NCI-H524 treated with DMSO at 0.1 percent for 48 hours (cell line): ENCODE measurements at regions not wholly inside any gene's neighbourhood (a gene's known extent, or its start where the extent isn't known, plus 50 kb on each side); places are given as distances from the start of the nearest gene placed in this dataset.
"Not testable (repeated sequence)": the region's sequence is repeated elsewhere in the genome, so short reads cannot be mapped to it uniquely, and the experiment has no call there.

ENCODE experiments used
- DNase-seq: peaks from one replicate; lab custom pipeline; 2025; lab: John Stamatoyannopoulos, UW

- DNase-seq: no peak
Measured at GRCh38 chr6:28585335-28585734, 59.7 kb downstream of the GPX5 start.

DNA sequence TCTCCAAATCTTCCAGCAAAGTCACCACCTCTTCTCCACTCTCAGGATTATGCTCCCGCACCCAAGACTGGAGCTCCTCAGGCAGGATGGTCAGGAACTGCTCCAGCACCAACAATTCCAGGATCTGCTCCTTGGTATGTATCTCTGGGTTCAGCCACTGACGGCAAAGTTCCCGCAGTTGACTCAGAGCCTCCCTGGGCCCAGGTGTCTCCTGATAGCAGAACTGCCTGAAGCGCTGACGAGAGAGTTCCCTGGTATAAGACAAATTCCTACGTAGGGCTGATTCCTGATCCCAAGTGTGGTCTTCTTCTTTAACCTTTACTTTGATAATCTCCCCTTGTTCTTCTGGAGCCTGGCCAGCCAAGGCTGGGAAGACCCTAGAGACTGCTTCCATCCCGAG is 60.6 kb downstream of the GPX5 start:
- DNase-seq: no peak

GRCh38 chr6:28586962-28587745 is 61.5 kb downstream of the GPX5 start:
- DNase-seq: peak; percentile 71

DNA sequence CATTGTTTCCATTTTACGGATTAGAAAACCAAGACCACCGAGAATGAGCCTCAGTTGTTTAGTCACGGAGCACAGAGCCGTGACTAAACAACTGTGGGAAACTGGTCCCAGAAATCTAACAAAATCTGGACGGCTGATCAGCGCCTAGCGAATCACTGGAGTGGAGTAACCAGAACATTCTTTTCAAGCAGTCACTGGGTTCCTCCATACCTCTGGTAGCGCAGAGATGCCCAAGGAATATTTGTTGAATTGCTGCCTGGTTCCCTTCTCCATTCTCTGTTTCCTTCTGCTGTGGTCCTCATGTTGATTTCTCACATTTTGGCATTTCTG is 62.0 kb downstream of the GPX5 start:
- DNase-seq: no peak

- no peak for DNase-seq
Measured at GRCh38 chr6:28588666-28589065, 63.0 kb downstream of the GPX5 start.

DNA sequence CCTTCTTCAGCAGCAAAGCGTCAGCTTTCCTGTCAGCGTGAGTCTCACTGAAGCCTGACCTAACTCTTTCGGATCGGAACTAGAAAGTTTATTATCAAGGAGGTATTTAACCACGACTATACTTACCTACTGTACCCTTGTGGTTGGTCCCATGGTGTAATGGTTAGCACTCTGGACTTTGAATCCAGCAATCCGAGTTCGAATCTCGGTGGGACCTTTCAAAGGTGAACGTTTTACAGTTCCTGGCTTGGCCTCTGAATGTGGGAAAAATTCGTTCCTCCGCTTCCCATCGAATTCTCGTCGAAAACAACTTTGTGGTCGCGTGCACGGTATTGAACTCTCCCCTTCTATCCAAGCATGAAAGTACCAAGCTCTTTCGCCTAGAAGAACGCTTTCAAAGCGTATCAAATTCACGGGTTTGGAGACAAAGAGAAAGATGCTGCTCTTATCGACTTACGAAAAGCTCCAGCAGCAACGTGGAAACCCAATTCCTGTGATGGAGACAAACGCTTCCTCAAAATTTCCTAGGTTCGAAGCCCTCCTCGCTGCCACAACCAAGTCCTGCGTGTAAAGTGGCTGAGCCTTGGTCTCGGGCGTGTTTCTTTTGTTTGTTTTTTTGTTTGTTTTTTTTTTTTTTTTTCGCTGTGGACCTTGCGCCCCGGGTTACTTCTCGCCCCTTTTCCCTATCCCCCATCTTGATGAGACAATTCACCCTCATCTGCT is 63.7 kb downstream of the GPX5 start:
- no peak for DNase-seq

- DNase-seq: no peak
Measured at GRCh38 chr6:28589957-28590349, 64.3 kb downstream of the GPX5 start.

DNA sequence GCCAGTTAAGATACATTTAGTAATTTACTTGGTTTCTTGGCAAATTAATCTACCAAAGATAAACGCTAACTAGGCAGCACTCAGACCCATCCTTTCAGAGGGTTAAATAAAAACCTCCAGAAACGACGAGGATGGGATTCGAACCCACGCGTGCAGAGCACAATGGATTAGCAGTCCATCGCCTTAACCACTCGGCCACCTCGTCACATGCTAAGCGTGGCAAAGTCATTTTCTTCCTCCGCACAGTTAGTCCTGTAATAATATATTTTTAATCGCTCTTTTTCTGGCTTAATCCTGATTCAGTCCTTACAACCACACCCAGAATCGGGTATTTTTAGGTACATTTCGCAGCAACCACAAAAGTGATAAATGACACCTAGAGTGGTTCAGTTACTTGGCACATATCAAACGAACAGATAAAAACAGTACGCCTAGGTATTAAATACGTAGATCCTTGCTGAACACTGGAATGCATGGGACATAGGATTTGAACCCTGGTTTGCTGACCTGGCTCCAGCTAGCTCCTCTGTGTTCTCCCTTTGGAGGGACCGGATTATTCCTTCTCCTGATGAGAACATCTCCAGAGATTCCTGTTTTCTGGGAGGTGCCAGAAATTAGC is 71.6 kb downstream of the GPX5 start:
- DNase-seq: peak; percentile 84

DNA sequence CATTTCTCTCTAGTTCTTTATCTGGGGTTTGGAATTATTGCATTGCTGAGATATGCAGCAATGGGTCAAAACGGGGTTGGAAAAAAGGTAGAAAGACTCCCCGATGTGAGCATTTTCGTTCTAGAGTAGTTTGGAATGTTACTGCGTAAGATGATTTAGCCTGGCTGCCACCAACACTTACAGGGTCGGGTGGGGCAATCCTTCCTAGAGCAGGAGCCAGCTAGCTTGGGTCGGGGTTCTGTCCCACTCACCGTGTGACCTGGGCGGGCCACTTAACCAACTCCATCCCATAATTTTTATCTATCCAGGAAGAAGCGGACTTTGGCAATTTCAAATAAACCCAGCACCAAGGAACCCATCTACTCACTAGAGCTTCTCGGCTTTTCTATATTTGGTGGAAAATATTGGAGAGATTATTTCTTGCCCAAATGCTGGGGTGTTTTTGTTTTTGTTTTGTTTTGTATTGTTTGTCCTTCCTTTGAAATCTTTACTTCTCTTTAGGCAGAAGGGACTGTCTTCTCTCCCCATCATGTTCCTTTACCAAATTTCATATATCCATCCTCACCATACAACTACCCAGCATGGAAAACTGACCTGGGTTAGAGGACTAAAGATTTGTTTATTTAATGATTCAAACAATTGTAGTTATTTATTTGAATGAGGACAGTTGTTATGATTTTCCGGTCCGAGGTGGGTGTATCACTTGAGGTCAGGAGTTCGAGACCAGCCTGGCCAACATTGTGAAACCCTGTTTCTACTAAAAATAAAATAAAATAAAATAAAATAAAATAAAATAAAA is 72.4 kb downstream of the GPX5 start:
- peak; percentile 12 for DNase-seq

DNA sequence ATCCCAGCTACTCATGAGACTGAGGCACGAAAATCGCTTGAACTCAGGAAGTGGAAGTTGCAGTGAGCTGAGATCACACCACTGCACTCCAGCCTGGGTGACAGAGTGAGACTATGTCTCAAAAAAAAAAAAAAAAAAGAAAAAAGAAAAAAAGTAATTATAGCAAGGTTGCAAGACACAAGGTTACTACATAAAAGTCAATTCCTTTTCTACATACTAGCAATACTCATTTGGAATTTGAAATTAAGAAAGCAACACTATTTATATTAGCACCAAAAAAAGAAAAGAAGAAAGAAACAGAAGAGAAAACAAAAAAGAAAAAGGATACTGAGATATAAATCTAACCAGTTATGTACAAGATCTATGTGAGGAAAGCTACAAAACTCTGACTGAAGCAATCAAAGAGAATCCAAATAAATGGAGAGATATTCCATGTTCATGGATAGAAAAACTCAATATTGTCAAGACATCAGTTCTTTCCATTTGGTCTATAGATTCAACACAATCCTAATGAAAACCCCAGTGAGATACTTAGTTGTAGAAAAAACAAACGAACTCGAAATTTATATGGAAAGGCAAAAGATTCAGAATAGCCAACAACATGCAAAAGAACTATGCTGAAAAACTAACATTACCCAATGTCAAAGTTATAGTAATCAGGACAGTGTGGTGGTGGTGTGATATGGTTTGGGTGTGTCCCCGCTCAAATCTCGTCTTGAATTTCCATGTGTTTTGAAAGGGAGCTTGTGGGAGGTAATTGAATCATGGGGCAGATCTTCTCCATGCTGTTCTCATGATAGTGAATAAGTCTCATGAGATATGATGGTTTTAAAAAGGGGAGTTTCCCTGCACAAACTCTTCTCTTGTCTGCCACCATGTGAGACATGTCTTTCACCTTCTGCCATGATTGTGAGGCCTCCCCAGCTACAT is 73.3 kb downstream of the GPX5 start:
- DNase-seq: no peak

DNA sequence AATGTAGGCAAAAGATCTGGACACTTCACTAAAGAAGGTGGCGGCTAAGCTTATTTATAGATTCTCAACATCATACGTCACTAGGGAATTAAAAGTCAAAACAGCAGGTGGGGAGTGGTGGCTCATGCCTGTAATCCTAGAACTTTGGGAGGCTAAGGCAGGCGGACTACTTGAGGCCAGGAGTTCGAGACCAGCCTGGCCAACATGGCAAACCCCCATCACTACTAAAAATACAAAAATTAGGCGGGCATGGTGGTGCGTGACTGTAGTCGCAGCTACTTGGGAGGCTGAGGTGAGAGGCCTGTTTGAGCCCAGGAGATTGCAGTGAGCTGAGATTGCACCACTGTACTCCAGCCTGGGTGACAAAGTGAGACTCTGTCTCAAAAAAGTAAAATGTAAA is 74.6 kb downstream of the GPX5 start:
- DNase-seq: no peak

GRCh38 chr6:28603891-28604290 is 78.2 kb downstream of the GPX5 start:
- DNase-seq: no peak

DNA sequence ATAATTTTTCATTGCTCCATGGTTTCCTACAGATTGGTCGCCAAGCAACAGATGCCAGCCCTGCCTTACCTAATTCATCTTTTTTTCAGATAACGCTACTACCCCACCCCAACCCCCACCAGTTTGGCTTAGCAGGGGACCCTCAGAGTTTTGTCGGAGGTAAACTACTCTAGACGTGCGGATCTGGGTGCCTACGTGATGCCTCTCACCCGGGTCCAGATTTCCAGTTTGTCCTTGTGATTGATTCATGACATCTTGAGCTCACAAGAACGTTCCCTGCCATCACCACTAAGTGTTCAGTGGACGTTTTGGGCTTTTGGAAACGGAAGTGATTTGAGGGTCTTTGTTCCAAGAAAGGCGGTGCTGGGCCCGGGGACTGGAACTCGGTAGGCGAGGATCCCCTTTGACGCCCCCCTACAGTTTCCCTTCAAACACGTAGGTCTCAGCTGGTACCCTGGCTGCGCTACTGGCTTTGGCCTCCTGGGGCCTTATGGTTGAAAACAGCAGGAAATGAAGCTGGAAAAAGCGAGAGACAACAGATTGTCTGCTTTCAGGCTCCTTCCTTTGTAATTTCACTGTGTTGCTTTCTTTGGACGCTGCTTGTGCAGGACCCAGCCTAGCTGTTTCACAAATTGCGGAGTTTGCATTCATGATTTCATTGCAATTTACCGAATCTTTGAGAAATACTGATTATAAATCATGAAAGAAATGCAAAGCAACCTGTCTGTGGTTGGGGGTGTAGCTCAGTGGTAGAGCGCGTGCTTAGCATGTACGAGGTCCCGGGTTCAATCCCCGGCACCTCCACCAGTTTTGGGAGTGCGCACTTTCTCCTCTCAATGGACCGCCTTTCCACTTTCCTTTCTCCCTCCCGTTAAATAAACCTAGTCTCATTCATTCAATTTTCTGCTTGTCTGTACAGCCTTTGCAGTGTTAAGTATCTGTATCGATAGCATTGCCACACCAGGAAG is 81.0 kb downstream of the GPX5 start:
- peak; percentile 91 for DNase-seq

- DNase-seq: no peak
Measured at GRCh38 chr6:28607990-28608389, 82.3 kb downstream of the GPX5 start.

DNA sequence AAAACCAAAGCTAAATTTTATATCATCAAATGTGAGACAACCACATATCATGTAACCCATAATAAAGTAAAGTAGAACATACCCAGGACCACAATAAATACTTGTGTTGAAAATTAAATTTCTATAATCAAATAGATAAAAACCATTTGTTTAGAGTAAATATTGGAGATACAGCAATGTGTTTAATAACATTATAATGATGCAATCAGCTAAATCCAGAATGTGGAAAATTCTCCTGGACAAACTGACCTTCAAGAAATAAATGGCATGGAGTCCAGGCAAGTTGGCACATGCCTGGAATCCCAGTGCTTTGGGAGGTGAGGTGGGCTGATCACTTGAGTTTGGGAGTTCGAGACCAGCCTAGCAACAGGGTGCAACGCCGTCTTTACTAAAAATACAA is 84.0 kb downstream of the GPX5 start:
- no peak for DNase-seq

DNA sequence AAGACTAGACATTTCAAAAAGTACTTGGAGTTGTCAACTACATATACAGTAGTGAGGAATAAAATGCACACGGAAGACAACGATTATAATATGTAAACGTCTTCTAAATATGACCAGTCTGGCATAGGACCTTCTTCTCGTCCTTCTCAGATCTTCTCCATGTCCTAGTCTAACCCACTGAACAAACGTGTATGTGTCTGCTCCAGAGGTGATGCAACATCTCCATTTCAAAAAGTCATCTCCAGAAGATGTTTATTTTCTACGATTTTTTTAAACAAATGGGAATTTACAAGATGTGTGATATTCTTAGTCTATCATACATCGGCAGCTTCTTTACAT is 89.9 kb downstream of the GPX5 start:
- no peak for DNase-seq

GRCh38 chr6:28615955-28616747 is 90.5 kb downstream of the GPX5 start:
- DNase-seq: no peak

GRCh38 chr6:28618898-28619555 is 93.3 kb downstream of the GPX5 start:
- no peak for DNase-seq

- DNase-seq: not testable (repeated sequence)
Measured at GRCh38 chr6:28621268-28621667, 95.6 kb downstream of the GPX5 start.
